GM19463 (cell line): ENCODE measurements at regions not wholly inside any gene's neighbourhood (a gene's known extent, or its start where the extent isn't known, plus 50 kb on each side); places are given as distances from the start of the nearest gene placed in this dataset.
"Not testable (repeated sequence)": the region's sequence is repeated elsewhere in the genome, so short reads cannot be mapped to it uniquely, and the experiment has no call there.

Experiments used
- ATAC-seq: cut with Tn5 transposase; IDR thresholded peaks from one replicate; pipeline ENCODE4 v1.9.1; 2021; ENCODE audit warnings: mild to moderate bottlenecking, moderate library complexity; ENCODE audit not compliant: unreplicated experiment

DNA sequence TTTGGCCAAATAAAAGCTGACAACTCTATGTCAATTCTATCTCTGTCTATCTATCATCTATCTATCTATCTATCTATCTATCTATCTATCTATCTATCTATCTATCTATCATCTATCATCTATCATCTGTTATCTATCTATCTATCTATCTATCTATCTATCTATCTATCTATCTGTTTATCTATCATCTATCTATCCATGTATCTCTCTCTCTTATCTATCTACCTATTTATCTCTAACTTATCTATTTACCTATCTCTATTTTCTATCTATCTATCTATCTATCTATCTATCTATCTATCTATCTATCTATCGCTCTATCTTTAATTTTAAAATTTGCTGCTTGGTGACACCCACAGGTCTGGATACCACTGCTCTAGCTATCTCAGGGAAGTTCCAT lies 271.1 kb downstream of the VRK1 start:
- ATAC-seq = not testable (repeated sequence)

GRCh38 chr14:97070259-97070658 lies 273.1 kb downstream of the VRK1 start:
- ATAC-seq = no peak

DNA sequence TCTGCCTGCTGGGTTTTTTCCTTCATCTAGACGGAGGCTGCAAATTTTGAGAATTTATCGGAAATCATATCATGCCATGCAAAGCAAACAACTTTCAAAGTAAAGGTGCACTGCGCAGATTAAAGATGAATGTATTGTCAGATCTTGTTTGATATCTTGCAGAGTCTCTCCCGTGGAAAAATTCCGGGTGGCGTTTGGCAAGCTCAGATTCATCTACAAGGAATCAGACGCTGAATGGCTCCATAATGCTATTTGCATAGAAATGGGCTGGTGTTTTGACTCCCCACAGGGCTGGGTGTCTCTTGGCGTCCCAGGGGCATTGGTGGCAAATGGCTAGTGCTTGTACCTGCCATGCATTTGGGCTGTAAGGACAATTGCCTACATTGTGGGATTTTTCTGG lies 274.0 kb downstream of the VRK1 start:
- ATAC-seq = no peak

DNA sequence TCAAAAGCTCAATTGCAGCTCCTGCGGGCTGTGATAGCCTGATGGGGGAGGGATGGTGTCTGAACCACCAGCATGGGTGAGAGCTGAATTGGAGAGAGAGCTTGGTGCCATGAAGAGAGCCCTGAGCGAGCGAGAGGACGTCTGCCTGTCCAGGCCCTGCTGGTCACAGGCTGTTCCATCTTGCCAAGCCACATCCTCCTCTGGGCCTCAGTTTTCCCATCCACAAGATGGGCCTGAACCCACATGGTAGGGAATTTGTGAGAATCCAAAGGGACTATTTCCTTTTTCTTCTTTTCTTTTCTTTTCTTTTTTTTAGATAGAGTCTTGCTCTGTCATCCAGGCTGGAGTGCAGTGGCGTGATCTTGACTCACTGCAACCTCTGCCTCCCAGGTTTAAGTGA lies 276.4 kb downstream of the VRK1 start:
- no peak for ATAC-seq

GRCh38 chr14:97074456-97074855 lies 277.3 kb downstream of the VRK1 start:
- no peak for ATAC-seq

DNA sequence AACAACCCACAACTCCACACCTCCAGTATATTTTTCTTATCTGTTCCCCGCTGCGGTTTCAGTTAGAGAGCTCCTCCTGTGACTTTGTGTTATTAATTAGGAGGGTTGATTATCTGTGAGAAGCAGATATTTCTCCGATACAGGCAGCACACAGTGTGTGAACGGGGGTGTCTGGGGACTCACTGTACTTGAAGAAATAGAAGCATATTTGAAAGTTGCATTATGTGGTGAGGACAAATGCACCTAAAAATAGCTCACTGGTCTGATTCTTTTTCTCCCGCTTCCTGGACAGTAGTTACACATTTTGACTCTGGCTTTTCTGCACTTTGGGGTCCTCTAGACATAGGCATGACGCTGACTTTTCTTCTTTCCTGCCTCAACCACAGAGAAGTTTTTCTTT lies 277.7 kb downstream of the VRK1 start:
- no peak for ATAC-seq

GRCh38 chr14:97077253-97077653 lies 280.1 kb downstream of the VRK1 start:
- peak; percentile 83 for ATAC-seq

- no peak for ATAC-seq
Measured at GRCh38 chr14:97077687-97078086, 280.5 kb downstream of the VRK1 start.

DNA sequence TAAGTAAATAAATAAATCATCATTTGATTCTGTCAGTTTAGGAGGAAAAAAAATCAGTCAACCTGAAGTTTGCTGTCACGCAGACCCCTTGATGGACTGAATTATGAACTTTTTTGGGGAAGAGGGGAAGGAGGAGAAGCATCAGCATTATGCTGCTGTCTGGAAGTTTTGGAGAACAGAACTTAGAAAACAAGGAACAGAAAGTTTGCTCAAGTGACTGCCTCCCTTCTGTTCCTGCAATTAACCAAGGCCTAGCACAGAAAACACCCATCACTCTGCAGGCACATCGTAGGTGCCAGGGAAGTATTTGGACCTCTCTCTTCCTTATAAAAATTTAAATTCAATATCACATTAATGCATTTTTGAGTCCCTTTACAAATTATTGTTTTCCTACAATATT lies 283.8 kb downstream of the VRK1 start:
- no peak for ATAC-seq

DNA sequence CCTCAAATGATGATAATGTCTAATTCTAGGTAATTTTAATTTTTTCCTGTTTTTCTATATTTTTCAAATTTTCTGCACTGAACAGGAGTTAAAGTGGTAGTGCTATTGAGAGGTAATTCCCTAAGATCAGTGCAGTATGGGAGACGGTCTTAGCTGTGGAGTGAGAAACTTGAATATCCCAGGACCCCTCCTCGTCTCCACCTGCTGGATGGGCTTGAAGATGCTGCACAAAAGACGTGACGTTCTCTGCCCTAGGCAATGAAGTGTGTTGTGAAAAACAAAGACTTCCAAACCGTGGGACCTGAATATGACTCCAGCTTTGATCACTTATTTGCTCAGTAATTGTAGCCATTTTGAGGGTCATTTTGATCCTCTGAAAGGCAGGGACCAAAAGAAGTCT lies 298.1 kb downstream of the VRK1 start:
- ATAC-seq = no peak

DNA sequence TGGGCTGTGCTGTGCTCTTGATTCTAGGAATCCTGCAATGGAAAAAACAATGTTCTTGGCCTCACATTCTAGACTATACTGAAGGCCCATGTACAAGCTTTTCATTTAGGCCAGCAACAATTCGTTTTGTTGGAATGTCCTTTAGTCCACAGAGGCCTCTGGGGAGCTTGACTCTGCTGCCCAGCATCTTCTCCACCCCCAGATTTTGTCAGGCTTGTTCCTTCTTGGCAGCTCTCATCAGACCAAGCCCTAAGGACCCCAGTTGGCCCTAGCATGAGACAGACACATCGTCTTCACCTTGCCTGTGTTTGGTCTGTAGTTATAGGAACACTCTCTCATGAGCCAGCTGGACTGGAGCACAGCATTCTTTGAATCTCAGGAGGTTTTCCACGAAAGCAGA lies 300.1 kb downstream of the VRK1 start:
- ATAC-seq = no peak

- ATAC-seq = no peak
Measured at GRCh38 chr14:97100306-97100705, 303.1 kb downstream of the VRK1 start.

DNA sequence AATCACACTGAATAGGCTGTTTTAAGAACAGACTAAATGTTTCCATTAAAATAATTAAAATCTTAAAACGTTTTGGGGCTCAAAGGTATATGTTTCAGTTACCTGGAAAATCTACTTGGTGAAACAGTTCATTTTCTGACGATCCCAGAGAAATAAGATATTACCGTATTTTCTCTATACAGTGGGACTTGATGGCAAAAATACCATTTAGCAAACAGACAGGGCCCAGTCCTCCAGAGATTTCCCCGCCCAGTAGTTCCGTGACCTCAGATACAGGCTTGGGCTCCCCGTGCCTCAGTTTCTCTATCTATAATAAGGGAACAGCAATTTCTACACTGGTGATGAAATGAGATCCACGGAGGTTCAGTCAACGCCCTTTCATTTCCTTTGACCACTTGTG lies 304.4 kb downstream of the VRK1 start:
- ATAC-seq = no peak

- no peak for ATAC-seq
Measured at GRCh38 chr14:97104029-97104428, 306.8 kb downstream of the VRK1 start.

DNA sequence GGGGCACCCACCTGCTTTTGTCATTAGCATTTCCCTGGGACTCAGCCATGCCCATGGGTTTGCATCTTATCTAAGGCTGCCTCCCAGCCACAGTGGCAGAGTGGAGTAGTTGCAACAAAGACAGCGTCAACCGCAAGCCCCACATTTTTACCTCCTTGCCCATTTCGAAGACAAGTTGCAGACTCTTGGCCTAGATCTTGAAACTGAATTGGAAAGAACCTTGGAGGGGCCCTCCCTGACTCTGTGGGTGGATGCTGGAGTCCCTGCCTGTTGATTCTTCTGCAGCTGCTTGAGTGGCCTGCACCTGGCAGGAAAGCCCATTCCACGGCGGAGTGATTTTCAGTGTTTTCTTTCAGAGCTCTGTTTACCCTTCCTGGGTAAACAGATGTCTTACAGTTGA lies 309.0 kb downstream of the VRK1 start:
- no peak for ATAC-seq

GRCh38 chr14:97106609-97107008 lies 309.4 kb downstream of the VRK1 start:
- ATAC-seq = no peak

DNA sequence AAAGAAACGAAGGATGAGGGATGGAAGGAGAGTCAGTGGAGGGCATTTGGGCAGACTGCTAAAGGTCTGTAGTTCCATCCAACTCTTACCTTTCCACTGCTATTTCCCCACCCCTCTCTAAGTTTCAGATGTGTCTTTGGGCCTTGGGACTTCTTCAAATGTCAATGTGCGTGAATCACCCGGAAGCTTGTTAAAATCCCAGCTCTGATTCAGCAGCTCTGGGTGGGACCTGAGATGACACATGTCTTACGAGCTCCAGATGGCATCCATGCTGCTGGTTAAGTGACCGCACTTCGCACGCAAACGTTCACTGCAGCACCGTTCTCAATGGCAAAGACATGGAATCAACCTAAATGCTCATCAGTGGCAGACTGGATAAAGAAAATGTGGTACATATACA lies 309.9 kb downstream of the VRK1 start:
- no peak for ATAC-seq

DNA sequence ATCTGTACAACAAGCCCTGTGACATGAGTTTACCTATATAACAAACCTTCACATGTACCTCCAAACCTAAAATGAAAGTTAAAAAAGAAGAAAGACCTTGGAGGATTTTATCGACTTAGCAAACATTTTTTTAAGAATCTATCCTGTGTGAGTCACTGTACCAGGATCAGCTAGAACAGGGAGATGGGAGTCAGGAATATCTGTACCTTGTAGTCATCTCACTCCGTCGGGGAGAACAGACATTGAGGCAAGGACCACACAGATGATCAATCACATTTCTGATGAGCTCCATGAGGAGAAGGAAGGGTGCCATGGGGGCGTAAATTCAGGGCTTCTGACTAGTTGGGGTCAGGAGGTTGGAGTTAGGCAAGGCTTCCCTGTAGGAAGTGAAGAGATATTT lies 310.6 kb downstream of the VRK1 start:
- no peak for ATAC-seq

GRCh38 chr14:97109234-97109633 lies 312.1 kb downstream of the VRK1 start:
- ATAC-seq = no peak

GRCh38 chr14:97113339-97113738 lies 316.2 kb downstream of the VRK1 start:
- no peak for ATAC-seq

DNA sequence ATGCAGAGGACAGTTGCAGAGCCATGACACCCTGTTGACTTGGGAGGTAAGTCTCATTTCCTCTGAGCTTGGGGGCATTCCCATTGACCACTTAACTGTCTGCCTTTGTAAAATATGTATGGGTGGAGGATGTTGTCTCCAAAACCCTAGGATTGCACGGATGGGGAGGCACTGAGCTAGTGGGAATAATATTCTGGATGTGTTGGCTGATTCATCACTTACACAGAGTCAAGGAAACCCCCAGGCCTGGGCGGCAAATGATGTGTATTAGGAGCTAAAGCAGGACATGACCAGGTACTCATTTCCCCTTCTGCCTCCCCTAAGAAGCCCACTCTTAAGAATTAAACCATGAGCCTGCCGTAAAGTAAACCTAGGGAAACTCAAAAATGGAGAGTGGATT lies 319.4 kb downstream of the VRK1 start:
- ATAC-seq = no peak

GRCh38 chr14:97117693-97118092 lies 320.5 kb downstream of the VRK1 start:
- ATAC-seq = no peak

DNA sequence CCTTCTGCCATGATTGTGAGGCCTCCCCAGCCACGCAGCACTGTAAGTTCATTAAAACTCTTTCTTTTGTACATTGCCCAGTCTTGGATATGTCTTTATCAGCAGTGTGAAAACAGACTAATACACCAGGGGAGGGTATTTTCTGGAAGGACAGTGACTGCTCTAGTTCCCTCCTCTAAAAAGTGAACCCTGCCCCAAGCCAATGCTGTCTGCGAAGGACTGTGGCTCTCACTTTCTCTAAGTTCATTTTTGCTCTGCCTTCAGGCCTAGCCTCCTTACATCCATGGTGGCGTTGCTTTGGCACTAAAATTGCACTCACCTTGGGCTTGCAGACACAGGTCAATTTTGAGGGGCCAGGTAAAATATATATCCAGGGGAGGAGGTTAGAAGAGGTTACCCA lies 323.0 kb downstream of the VRK1 start:
- no peak for ATAC-seq

- no peak for ATAC-seq
Measured at GRCh38 chr14:97120611-97121031, 323.4 kb downstream of the VRK1 start.
